Cerebellar cortex (tissue), 1 donor: ENCODE measurements at regions not wholly inside any gene's neighbourhood (a gene's known extent, or its start where the extent isn't known, plus 50 kb on each side); places are given as distances from the start of the nearest gene placed in this dataset.
"Not testable (repeated sequence)": the region's sequence is repeated elsewhere in the genome, so short reads cannot be mapped to it uniquely, and the experiment has no call there.

Experiments
- DNase-seq: peaks from one replicate; pipeline ENCODE4 v3.0.0-alpha.2; 2015; ENCODE audit warnings: low spot score

DNA sequence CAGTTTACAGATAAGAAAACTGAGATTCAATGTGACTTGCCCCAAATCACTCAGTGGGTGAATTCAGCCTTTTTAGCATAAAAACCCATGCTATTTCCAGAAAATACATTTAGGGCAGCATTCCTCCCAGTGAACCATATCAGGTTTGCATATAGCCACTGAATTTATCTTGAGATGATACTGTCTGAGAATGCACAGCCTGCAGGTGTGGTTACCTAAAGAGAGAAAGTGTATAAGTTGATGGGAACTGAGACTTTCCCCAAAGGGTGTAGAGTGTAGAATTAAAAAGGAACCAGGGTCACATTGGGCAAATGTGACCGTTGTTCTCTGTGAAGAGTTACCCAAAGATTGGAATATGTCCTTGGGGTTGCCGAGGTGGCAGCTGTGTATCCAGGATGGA, 100.0 kb upstream of the PIK3R1 start:
- DNase-seq, result no peak

DNA sequence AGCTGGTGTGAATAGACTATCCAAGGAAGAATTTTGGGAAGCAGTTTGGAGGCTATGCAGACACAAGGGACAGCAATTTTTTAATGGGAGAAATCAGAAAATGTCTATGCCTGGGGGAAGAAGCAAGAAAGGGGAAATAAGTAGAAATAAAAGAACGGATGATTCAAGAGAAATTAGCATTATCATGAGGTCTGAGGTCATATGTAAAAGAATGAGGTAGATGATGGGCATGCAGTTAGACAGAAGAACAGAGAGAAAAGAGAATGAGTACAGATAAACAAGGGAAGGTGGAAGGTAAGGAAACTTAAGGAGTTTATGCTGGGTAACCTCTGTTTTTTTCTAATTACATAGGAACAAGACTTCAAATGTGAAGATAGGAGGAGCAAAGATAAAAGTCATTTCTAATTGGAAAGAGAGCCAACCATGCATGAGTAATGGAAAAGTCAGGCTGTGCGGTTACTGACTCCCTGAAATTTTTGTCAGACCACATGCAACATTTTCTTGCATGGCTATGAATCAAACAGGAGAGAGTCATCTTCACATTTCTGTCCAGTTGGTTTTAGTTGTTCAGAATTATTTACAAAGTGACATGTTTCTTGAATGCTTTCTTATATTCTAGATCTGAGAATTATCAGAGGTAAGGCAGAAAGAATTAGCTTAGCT, 101.0 kb upstream of the PIK3R1 start:
- DNase-seq, result no peak

DNA sequence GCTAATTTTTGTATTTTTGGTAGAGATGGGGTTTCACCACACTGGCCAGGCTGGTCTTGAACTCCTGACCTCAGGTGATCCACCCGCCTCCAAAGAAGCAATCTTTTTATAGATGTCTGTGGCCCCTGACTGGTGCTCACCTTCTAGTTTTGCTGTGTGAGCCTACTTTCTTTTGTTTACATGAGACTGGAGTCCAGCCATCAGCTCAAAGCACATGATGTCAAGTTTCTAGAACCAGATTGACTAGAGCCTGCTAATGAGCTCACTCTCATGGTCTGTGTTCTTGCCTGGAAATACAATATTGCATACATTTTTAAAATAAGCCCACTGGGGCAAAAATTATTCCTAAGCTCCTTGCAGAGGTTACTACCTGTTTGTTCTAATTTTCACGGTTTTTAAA, 102.9 kb upstream of the PIK3R1 start:
- no peak for DNase-seq

DNA sequence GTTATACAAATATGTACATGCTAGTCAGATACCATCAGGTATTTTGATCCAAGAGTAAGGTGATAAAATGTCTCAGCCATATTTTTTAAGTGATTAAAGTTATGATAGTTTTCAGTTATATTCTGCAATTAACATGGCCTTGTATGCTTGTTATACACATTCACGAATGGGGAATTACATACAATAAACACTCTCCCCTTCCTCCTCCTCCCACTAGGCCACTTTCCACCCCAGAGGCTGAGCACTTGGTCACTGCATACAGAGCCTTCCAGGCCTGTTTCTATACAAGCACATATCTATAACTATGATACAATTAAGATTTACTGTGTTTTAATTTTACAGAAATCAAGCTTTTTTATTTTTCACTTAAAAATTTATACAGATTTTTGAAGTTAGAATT, 104.7 kb upstream of the PIK3R1 start:
- DNase-seq, result no peak

DNA sequence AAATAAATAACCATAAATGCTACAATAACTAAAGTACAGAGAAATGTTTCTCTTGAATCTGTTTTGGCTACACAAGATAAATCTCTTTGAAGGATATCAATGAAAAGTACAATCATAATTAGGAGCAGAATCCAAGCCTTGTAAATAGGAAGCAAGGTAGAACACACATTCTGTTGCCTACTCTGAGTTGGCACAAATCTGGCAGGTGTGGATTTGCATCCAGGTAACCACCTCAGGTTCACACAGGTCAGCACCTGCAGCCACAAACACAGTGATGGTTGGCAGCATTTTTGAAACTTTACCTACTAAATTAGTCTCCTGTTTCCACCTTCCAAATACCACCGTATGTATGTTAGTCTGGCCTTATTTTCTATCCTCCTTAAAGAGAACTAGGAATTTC, 105.3 kb upstream of the PIK3R1 start:
- DNase-seq, result no peak

DNA sequence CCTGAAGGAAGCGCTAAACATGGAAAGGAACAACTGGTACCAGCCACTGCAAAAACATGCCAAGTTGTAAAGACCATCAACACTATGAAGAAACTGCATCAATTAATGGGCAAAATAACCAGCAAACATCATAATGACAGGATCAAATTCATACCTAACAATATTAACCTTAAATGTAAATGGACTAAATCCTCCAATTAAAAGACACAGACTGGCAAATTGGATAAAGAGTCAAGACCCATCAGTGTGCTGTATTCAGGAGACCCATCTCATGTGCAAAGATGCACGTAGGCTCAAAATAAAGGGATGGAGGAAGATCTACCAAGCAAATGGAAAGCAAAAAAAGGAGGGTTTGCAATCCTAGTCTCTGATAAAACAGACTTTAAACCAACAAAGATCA, 111.3 kb upstream of the PIK3R1 start:
- DNase-seq, result not testable (repeated sequence)

DNA sequence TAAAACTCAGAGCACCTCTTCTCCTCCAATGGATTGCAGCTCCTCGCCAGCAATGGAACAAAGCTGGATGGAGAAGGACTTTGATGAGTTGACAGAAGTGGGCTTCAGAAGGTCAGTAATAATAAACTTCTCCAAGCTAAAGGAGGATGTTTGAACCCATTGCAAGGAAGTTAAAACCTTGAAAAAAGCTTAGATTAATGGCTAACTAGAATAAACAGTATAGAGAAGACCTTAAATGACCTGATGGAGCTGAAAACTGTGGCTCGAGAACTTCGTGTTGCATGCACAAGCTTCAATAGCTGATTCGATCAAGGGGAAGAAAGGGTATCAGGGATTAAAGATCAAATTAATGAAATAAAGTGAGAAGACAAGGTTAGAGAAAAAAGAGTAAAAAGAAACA, 112.3 kb upstream of the PIK3R1 start:
- not testable (repeated sequence) for DNase-seq

DNA sequence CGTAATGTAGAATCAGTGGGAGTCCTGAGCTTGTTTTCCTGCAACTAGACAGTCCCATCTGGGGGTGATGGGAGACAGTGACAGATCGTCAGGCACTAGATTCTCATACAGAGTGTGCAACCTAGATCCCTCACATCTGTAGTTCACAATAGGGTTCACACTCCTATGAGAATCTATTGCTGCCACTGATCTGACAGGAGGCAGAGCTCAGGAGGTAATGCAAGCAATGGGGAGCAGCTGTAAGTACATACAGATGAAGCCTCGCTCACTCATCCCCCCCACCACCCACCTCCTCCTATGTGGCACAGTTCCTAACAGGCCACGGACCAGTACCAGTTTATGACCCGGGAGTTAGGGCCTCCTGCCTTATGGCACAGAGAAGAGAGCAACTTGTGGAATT, 116.2 kb upstream of the PIK3R1 start:
- no peak for DNase-seq

DNA sequence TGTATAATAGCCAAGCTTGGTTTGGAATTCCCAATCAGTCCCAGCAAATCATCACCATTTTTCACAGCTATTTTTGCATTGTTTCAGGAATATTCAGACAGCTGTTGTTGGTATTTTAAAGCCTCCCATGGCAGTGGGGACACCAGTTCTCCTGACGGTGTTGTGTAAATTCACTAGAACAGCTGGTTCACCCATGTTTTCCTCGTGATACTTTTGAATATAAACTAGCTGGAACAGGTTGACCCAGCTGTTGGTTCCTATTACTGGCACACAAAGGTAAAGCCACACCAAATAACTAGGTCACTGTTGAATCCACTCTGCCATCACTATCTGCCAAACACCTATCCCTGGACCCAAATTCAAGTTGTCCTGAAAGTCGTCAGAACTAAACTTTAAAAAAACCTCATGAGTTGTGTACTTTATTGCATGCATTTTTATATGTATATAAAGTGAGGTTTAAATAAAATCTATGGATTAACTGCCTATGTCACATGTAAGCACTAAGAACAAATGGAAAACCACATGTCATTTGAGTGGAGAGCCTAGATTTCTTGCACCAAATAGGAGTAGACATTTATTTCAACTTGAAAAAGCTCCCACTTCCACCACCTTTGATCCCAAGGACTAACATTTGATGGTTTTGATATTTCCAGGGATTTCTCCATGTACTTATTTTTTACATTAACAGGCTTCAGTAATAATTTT, 121.9 kb upstream of the PIK3R1 start:
- DNase-seq, result no peak

DNA sequence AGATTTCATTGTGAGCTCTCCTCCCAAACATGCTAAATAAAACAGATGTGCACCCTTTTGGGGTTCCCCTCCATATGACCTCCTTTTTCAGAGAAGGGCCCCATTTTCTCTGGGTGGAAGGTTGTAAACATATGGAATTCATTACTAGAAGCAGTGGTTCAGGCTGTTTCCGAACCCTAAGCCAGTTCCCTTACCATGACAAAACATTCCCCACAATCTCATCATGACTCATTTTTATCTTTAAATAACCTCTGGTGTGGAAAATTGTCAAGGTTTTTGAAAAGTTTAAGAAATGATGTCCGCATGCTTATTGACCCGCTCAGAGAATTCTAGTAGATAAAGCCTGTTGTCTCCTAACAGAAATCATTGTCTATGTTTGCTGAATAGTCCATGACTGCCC, 127.3 kb upstream of the PIK3R1 start:
- DNase-seq, result no peak

DNA sequence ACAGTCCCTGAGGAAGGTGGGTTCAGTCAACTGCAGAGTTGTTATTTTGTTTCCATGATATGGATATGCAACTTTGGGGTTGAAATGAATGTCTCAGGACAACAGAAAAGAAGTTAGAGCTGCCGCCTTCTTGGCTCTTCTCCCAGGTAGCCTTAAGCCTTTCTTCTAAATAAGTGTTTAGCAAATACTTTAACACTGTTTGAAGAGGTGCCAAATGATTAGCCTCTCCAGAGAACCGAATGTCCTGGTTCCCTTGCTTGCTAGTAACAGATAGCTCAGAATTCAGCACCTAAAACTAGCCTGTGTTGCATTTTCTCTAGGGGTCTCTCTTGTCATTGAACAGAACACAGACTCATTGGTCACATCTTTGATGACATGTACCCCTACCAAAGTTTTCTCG, 127.7 kb upstream of the PIK3R1 start:
- DNase-seq, result no peak

DNA sequence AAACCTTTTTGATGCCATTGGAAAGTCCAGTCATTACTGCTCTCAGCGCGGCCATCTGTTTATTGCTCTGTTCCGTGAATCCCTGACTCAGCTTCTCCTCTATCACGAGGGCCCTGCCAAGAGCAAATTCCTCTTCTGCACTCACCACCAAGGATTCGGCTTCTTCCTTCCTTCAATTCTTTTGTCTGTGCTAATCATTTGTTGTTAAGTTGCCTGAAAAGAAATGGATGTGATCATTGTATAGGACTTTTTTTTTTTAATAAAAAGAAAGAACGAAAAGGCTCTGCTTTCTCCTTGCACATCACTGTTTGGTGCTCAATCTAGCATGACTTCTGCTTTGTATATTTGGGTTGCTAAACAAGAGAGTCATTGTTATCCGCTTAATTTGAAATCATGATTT, 128.7 kb upstream of the PIK3R1 start:
- DNase-seq, result peak; percentile 62

DNA sequence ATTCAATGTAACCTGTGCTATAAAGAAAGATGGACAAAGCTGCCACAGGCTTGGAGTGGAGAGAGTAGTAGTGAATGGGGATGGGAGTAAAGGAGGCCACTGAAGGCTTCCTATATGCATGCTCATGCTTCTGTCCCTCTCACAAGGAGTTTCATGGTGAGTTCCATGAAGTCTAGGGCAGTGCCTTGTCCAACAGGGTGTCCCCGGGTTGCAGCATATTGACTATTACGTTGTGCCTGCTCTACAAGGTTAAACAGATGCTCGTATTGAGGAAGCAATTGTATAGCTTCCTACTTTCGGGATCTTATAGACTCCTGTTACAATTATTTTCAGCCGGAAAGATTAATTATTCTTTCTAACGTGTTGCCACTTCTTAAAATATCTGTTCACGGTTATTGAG, 129.1 kb upstream of the PIK3R1 start:
- no peak for DNase-seq

DNA sequence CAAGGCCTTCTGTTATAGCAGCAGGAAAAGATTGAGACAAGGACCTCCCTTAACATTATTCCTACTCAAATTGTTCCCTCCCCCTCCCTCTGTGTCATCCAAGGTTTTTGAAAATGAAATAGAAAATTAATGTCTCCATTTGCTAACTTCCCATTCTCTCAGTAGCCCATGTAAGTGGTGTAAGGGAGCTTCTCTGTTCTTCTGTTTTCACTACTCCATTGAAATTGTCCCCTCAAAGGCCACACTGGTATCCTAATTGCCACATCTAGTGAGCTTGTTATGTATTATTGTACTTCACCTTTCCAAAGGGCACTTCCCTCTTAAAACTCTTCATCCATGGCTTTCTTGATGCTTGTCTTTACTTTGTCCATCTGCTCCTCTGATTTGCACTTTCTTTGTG, 131.2 kb upstream of the PIK3R1 start:
- no peak for DNase-seq

DNA sequence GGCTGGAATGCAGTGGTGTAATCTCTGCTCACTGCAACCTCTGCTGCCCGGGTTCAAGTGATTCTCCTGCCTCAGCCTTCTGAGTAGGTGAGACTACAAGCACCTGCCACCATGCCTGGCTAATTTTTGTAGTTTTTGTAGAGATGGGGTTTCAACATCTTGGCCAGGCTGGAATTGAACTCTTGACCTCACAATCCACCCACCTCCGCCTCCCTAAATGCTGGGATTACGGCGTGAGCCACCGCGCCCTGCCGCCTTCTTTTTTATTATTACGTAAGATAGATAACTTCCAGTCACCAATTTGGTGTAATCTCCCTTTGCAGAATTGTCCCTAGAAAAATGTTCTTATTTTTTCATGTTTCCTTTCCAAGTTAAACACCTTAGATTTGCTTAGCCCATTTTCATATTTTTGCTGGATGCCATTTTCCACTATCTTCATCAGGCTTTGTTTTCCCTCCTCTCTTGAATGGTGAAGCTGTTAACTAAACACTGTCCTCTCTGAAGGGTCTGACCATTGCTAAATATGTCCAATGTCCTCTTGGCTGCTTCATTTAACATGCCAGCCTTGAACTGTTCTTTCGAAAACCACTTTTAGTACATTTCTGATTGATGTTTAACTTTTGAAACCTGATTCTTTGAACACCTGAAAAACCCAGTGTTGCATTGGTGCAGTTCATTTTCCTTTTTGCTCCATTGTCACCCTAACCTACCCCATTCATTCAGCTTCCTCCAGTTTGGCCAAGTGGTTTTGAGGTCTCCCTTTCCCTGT, 135.1 kb upstream of the PIK3R1 start:
- DNase-seq, result no peak

DNA sequence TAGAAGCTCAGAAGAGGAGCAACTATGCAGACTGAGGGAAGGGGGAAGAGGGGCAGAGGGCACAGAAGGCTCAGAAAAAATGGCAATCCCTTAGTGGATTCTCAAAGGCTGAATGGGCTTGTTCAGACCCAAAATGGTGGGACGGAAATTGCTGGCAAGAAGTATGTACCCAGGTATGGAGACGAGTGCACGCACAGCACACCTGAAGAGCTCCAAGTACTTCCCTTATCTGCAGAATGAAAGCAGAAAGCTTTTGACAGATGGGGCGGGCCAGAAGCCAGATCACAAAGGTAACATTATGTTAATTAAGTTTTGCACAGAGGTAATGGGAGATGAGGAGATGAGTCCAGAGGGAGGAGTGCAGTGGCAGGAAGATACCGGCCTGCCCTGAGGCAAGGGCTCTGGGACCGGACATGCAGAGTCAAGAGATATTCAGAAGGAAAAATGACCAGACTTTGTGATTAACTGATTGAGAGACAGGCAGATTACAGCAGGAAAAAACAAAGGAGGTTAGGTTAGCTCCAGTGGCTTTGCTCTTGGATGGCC, 138.1 kb upstream of the PIK3R1 start:
- DNase-seq, result no peak

DNA sequence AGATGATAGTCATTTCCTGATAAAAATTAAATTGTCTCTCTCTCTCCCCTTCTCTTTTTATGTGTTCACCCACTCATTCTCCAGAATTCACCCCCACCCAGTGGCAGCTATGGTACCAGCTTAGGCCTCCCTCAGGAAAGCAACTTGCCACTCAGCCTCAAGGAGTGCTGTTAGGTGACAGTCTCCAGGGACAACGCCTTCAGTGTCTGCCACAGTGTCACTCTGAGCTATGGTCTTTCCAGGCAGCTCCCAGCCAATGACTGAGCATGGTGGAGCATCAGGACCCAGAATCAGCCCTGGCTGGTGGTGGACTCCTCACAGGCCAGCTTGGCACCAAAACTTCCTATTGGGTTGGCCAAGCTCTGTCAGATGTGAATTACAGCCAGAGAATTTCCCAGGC, 140.9 kb upstream of the PIK3R1 start:
- DNase-seq, result no peak

DNA sequence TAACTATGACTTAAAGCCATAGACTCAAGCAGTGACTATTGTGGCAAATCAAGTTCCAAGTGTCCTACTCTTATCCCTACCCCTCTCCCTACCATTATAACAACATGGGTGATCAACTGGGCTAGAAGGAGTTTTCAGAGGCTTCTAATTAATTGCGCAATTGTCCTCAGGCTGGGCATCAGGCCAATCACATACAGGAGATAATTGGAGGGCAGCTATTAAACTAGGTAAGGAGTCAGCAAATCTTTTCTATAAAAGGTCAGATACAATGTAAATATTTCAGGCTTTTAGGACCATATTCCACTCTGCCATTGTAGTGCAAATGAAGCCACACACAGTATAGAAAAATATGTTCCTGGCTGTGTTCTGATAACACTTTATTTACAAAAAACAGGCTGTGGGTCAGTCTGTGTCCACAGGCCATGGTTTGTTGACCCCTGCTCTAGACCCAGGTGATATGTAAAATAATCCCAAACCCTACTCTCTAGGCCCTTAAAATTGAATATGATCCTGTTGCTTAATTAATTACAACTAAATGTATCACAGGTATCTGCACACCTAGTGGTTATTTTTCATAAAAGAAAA, 141.4 kb upstream of the PIK3R1 start:
- no peak for DNase-seq

DNA sequence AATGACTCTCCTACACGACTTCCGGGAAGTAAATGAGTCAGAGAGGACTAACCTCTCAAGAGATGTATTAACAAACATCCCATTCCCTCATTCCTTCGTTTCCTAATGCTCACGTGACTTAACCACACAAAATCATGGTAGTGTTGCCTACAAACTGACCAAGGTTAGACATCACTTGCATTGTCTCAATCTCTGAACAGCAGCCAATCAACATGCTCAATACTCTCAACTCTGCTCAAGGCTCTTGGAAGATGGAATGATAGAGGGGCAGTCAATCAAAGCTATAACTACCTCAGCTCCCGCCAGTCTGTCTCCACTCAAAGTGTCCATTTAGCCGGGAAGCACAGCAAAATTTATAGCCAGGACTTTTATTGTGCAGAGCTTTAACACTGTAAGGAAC, 143.8 kb upstream of the PIK3R1 start:
- no peak for DNase-seq

DNA sequence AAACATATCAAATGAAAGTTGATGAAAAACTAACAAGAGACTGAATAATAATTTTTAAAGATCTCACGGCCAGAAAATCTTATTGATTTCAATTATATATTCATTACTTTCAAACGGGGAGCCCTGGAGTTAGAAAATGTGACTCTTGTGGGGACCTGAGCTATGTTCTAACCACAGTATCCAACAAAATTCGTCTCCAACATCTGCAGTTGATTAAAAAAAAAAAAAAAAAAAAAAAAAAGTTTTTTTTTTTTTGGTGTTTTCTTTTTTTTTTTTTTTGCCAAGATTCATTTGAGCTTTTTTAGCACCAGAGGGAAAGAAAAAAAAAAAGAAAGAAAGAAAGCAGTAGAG, 144.3 kb upstream of the PIK3R1 start:
- no peak for DNase-seq

DNA sequence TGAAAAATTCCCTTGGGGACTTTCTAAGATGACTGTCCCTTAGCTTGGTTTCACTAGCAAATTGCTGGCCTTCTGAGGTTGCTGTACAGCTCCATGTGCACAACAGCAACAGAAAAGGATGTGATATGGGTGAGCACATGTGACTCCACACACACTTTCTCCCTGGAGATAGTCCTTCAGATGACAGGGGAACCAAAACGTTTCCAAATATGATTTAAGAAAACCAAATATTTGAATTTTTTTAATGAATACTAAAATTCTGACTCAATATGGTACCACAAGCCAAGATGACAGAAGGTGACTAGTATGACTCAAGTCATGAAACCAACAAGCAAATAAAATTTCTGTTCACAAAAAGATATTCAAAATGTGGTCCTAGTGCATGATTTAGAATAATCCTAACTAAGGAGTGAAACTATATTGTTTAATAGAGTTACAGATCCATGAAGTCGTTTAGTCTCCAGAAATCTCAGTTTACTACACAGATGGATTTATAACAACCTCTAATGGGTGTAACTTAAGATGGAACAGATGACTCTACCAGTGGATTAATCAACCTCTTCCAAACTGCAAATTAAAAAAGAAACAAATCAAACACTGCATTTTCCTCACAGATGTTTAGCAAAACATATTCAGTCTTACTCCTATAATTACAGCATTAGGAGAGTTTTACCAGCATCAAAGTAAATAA, 144.8 kb upstream of the PIK3R1 start:
- DNase-seq, result no peak

DNA sequence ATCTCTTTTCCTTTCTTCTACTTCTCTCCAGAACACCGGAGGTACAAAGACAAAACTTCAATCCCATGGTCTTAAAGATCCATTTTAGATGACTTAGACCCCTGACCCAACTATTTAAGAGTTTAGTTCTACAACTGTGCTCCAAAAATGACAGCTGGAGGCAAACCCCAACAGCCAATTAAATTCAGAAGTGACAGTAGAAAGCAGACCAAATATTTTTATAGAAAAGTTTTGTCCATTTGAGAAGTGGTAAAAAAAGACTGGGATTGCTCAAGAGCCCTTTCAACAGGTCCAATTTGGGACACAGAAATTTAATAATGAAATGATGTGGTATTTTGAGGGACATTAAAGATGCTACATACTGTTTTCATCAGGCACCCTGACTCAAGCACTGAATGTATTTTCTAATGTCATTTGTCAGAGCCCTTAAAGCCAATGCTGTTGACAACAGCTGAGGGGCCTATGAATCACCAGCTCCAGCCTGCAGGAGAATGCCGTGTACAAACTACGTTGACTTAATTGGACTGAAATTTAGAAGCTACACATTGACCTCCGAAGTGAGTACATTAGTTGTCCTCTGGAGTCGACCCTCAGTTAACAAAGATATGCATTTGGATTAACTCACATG, 147.5 kb upstream of the PIK3R1 start:
- no peak for DNase-seq
